UCSD-AML1 (cell line): ENCODE measurements at regions not wholly inside any gene's neighbourhood (a gene's known extent, or its start where the extent isn't known, plus 50 kb on each side); places are given as distances from the start of the nearest gene placed in this dataset.

Source experiments
- DNase-seq: peaks from one replicate; lab custom pipeline; 2025; ENCODE audit not compliant: unreplicated experiment; lab: John Stamatoyannopoulos, UW

GRCh38 chr18:50444539-50444938, 69.7 kb downstream of the SKA1 start:
- no peak for DNase-seq

- DNase-seq: no peak
These were observed 71.8 kb downstream of the SKA1 start for GRCh38 chr18:50446629-50447028.

GRCh38 chr18:50447102-50447741, 72.4 kb downstream of the SKA1 start:
- no peak for DNase-seq

GRCh38 chr18:50447952-50448351, 73.1 kb downstream of the SKA1 start:
- no peak for DNase-seq

- DNase-seq: no peak
These were observed 76.4 kb downstream of the SKA1 start for GRCh38 chr18:50451100-50451842.

- no peak for DNase-seq
These were observed 78.3 kb downstream of the SKA1 start for GRCh38 chr18:50453014-50453680.

- no peak for DNase-seq
These were observed 78.9 kb downstream of the SKA1 start for GRCh38 chr18:50453732-50454131.

GRCh38 chr18:50454387-50454988, 79.6 kb downstream of the SKA1 start:
- no peak for DNase-seq

- DNase-seq: no peak
These were observed 81.4 kb downstream of the SKA1 start for GRCh38 chr18:50456285-50456684.

- DNase-seq: no peak
These were observed 82.8 kb downstream of the SKA1 start for GRCh38 chr18:50457639-50458038.

GRCh38 chr18:50458366-50458765, 83.5 kb downstream of the SKA1 start:
- no peak for DNase-seq

- DNase-seq: no peak
These were observed 84.0 kb downstream of the SKA1 start for GRCh38 chr18:50458796-50459195.

GRCh38 chr18:50460062-50460461, 85.2 kb downstream of the SKA1 start:
- no peak for DNase-seq

- no peak for DNase-seq
These were observed 85.9 kb downstream of the SKA1 start for GRCh38 chr18:50460716-50461115.

- DNase-seq: no peak
These were observed 86.4 kb downstream of the SKA1 start for GRCh38 chr18:50461251-50461650.

GRCh38 chr18:50465211-50466153, 90.6 kb downstream of the SKA1 start:
- no peak for DNase-seq

- DNase-seq: no peak
These were observed 91.8 kb downstream of the SKA1 start for GRCh38 chr18:50466634-50467033.

- DNase-seq: no peak
These were observed 91.1 kb upstream of the MAPK4 start for GRCh38 chr18:50468807-50469206.

- DNase-seq: no peak
These were observed 90.5 kb upstream of the MAPK4 start for GRCh38 chr18:50469380-50469781.

GRCh38 chr18:50472941-50473340, 86.9 kb upstream of the MAPK4 start:
- DNase-seq: no peak

- no peak for DNase-seq
These were observed 86.0 kb upstream of the MAPK4 start for GRCh38 chr18:50473881-50474280.
